Erythroblast (primary cell): ENCODE measurements at regions not wholly inside any gene's neighbourhood (a gene's known extent, or its start where the extent isn't known, plus 50 kb on each side); places are given as distances from the start of the nearest gene placed in this dataset.

Experiments
- GATA1 ChIP-seq: IDR thresholded peaks from 2 replicates; pipeline ENCODE4 v1.6.1; 2011; ENCODE audit warnings: low read depth, mild to moderate bottlenecking, control low read depth, low read length, moderate library complexity
- POLR2A ChIP-seq: IDR thresholded peaks from 2 replicates; pipeline ENCODE4 v1.6.1; 2011; ENCODE audit warnings: mild to moderate bottlenecking, low read length

- no peak for TF ChIP-seq GATA1
- TF ChIP-seq POLR2A, result no peak
These were observed 84.5 kb upstream of the ADGRL4 start for GRCh38 chr1:79090985-79091384.
